ENCODE measurements at regions not wholly inside any gene's neighbourhood (a gene's known extent, or its start where the extent isn't known, plus 50 kb on each side); places are given as distances from the start of the nearest gene placed in this dataset.

DNA sequence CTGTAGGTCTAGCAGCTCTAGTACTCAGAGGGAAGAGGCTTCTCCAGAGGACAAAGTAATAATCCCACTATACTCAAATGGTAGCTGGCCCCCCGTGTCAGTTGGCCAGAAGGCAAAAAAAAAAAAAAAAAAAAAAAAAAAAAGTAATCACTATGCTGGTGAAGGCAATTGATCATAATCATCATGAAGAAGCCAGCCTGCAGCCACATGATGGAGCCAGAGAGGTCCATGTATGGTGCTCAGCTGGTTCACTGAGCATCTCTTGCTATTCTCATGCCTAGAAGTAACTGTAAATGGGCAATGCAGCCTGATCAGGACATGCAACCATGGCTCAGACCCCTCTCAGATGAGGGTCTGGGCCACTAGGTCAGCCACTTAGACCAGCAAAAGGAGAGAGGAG is 378.8 kb downstream of the MED13L start:
- TF ChIP-seq, protein P1, sequence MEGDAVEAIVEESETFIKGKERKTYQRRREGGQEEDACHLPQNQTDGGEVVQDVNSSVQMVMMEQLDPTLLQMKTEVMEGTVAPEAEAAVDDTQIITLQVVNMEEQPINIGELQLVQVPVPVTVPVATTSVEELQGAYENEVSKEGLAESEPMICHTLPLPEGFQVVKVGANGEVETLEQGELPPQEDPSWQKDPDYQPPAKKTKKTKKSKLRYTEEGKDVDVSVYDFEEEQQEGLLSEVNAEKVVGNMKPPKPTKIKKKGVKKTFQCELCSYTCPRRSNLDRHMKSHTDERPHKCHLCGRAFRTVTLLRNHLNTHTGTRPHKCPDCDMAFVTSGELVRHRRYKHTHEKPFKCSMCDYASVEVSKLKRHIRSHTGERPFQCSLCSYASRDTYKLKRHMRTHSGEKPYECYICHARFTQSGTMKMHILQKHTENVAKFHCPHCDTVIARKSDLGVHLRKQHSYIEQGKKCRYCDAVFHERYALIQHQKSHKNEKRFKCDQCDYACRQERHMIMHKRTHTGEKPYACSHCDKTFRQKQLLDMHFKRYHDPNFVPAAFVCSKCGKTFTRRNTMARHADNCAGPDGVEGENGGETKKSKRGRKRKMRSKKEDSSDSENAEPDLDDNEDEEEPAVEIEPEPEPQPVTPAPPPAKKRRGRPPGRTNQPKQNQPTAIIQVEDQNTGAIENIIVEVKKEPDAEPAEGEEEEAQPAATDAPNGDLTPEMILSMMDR (IDR thresholded peaks at IDR 0.05; ENCODE audit: poor library complexity, severe bottlenecking), result no peak
- TF ChIP-seq POLR2AphosphoS5 (IDR thresholded peaks at IDR 0.05) (no peak), EZH2 (IDR thresholded peaks at IDR 0.05; ENCODE audit: borderline replicate concordance, insufficient read depth, low read length, poor library complexity, severe bottlenecking) (no peak)
